ENCODE measurements at regions not wholly inside any gene's neighbourhood (a gene's known extent, or its start where the extent isn't known, plus 50 kb on each side); places are given as distances from the start of the nearest gene placed in this dataset.
"Not testable (repeated sequence)": the region's sequence is repeated elsewhere in the genome, so short reads cannot be mapped to it uniquely, and the experiment has no call there.

- in situ Hi-C loops (cut with MboI; ENCODE audit: low pct_unique_long_range_greater_than_20kb, low sequenced_read_pairs, unreplicated experiment): no loop called here
- DNase-seq (ENCODE audit: low spot score): no peak
- TF ChIP-seq CTCF (IDR thresholded peaks at IDR 0.05; ENCODE audit: extremely low read depth, insufficient read depth, missing control alignments): no peak
Observed at GRCh38 chr7:118436663-118437062, 212.2 kb downstream of the ANKRD7 start.

GRCh38 chr7:118449030-118449429 lies 224.5 kb downstream of the ANKRD7 start:
- DNase-seq (ENCODE audit: low spot score); in situ Hi-C loops (cut with MboI; ENCODE audit: low pct_unique_long_range_greater_than_20kb, low sequenced_read_pairs, unreplicated experiment): not testable (repeated sequence)

- in situ Hi-C loops (cut with MboI; ENCODE audit: low pct_unique_long_range_greater_than_20kb, low sequenced_read_pairs, unreplicated experiment): no loop called here
- TF ChIP-seq CTCF (IDR thresholded peaks at IDR 0.05; ENCODE audit: extremely low read depth, insufficient read depth, missing control alignments): no peak
- no peak for DNase-seq (ENCODE audit: low spot score)
Observed at GRCh38 chr7:118449797-118450567, 225.5 kb downstream of the ANKRD7 start.

- in situ Hi-C loops (cut with MboI; ENCODE audit: low pct_unique_long_range_greater_than_20kb, low sequenced_read_pairs, unreplicated experiment): no loop called here
- no peak for TF ChIP-seq CTCF (IDR thresholded peaks at IDR 0.05; ENCODE audit: extremely low read depth, insufficient read depth, missing control alignments)
- DNase-seq (ENCODE audit: low spot score): no peak
Observed at GRCh38 chr7:118452128-118452527, 227.6 kb downstream of the ANKRD7 start.

GRCh38 chr7:118467381-118467780 lies 242.9 kb downstream of the ANKRD7 start:
- no peak for DNase-seq (ENCODE audit: low spot score)
- no peak for TF ChIP-seq CTCF (IDR thresholded peaks at IDR 0.05; ENCODE audit: extremely low read depth, insufficient read depth, missing control alignments)
- in situ Hi-C loops (cut with MboI; ENCODE audit: low pct_unique_long_range_greater_than_20kb, low sequenced_read_pairs, unreplicated experiment): no loop called here

GRCh38 chr7:118472581-118472980 lies 248.1 kb downstream of the ANKRD7 start:
- in situ Hi-C loops (cut with MboI; ENCODE audit: low pct_unique_long_range_greater_than_20kb, low sequenced_read_pairs, unreplicated experiment): no loop called here
- no peak for TF ChIP-seq CTCF (IDR thresholded peaks at IDR 0.05; ENCODE audit: extremely low read depth, insufficient read depth, missing control alignments)

GRCh38 chr7:118473271-118473670 lies 248.8 kb downstream of the ANKRD7 start:
- no peak for TF ChIP-seq CTCF (IDR thresholded peaks at IDR 0.05; ENCODE audit: extremely low read depth, insufficient read depth, missing control alignments)
- in situ Hi-C loops (cut with MboI; ENCODE audit: low pct_unique_long_range_greater_than_20kb, low sequenced_read_pairs, unreplicated experiment): no loop called here
- DNase-seq (ENCODE audit: low spot score): no peak

More at GRCh38 chr7:118472581-118472980, 248.1 kb downstream of the ANKRD7 start:
- no peak for DNase-seq (ENCODE audit: low spot score)

Data from GM13977 (cell line).